Jurkat, Clone E6-1 (cell line): ENCODE measurements at regions not wholly inside any gene's neighbourhood (a gene's known extent, or its start where the extent isn't known, plus 50 kb on each side); places are given as distances from the start of the nearest gene placed in this dataset.
A peak's percentile ranks its signal among the peaks of the same experiment; 100 is the strongest.
"Not testable (repeated sequence)": the region's sequence is repeated elsewhere in the genome, so short reads cannot be mapped to it uniquely, and the experiment has no call there.

Source experiments
- DNase-seq: peaks from one replicate; pipeline ENCODE4 v3.0.0-alpha.2; 2011; ENCODE audit warnings: low read depth, low spot score
- H3K4me3 ChIP-seq: 2 replicates; pipeline ENCODE4 v1.5.1; 2011; ENCODE audit warnings: mild to moderate bottlenecking, low read length, control low read depth, moderate library complexity

GRCh38 chr4:10891866-10892265, 207.3 kb upstream of the CLNK start:
- DNase-seq: no peak
- no peak overlapping the region for H3K4me3 ChIP-seq

- no peak overlapping the region for H3K4me3 ChIP-seq
- no peak for DNase-seq
These were observed 205.3 kb upstream of the CLNK start for GRCh38 chr4:10889819-10890218.

- no peak for DNase-seq
- no peak overlapping the region for H3K4me3 ChIP-seq
These were observed 195.0 kb upstream of the CLNK start for GRCh38 chr4:10879411-10880110.

GRCh38 chr4:10878861-10879260, 194.3 kb upstream of the CLNK start:
- no peak overlapping the region for H3K4me3 ChIP-seq
- DNase-seq: no peak

- H3K4me3 ChIP-seq: no peak overlapping the region
- no peak for DNase-seq
These were observed 192.5 kb upstream of the CLNK start for GRCh38 chr4:10877076-10877475.

GRCh38 chr4:10875144-10875799, 190.7 kb upstream of the CLNK start:
- H3K4me3 ChIP-seq: no peak overlapping the region
- no peak for DNase-seq

- H3K4me3 ChIP-seq: no peak overlapping the region
- no peak for DNase-seq
These were observed 189.2 kb upstream of the CLNK start for GRCh38 chr4:10873809-10874208.

- no peak overlapping the region for H3K4me3 ChIP-seq
- DNase-seq: no peak
These were observed 188.4 kb upstream of the CLNK start for GRCh38 chr4:10872833-10873517.

GRCh38 chr4:10866666-10867065, 182.1 kb upstream of the CLNK start:
- no peak overlapping the region for H3K4me3 ChIP-seq
- DNase-seq: no peak

GRCh38 chr4:10861036-10861435, 176.5 kb upstream of the CLNK start:
- no peak overlapping the region for H3K4me3 ChIP-seq
- DNase-seq: no peak

- no peak overlapping the region for H3K4me3 ChIP-seq
- DNase-seq: no peak
These were observed 171.8 kb upstream of the CLNK start for GRCh38 chr4:10856271-10856782.

- H3K4me3 ChIP-seq: no peak overlapping the region
- DNase-seq: peak; percentile 17
These were observed 168.6 kb upstream of the CLNK start for GRCh38 chr4:10853196-10853595.

GRCh38 chr4:10841697-10842096, 157.1 kb upstream of the CLNK start:
- DNase-seq: no peak

GRCh38 chr4:10837151-10837550, 152.6 kb upstream of the CLNK start:
- DNase-seq: no peak
- no peak overlapping the region for H3K4me3 ChIP-seq

More at GRCh38 chr4:10841697-10842096, 157.1 kb upstream of the CLNK start:
- H3K4me3 ChIP-seq: no peak overlapping the region

- DNase-seq: no peak
- H3K4me3 ChIP-seq: no peak overlapping the region
These were observed 148.4 kb upstream of the CLNK start for GRCh38 chr4:10832806-10833628.

GRCh38 chr4:10831727-10832408, 147.3 kb upstream of the CLNK start:
- no peak for DNase-seq
- no peak overlapping the region for H3K4me3 ChIP-seq

GRCh38 chr4:10828918-10829538, 144.5 kb upstream of the CLNK start:
- not testable (repeated sequence) for DNase-seq
- H3K4me3 ChIP-seq: peak overlapping the region; percentile 57

- no peak for DNase-seq
- H3K4me3 ChIP-seq: no peak overlapping the region
These were observed 137.3 kb upstream of the CLNK start for GRCh38 chr4:10821826-10822225.
